Epithelial cell of proximal tubule (primary cell): ENCODE measurements at regions not wholly inside any gene's neighbourhood (a gene's known extent, or its start where the extent isn't known, plus 50 kb on each side); places are given as distances from the start of the nearest gene placed in this dataset.

ENCODE experiments used
- DNase-seq: peaks from one replicate; pipeline ENCODE4 v3.0.0-alpha.2; 2011; ENCODE audit warnings: low read depth
- H3K4me3 ChIP-seq: 2 replicates; pipeline ENCODE4 v1.5.1; 2011; ENCODE audit warnings: low read depth, mild to moderate bottlenecking, low read length
- TF ChIP-seq, protein P1 (sequence below): conservative IDR thresholded peaks from 2 replicates; pipeline ENCODE4 v1.5.1; 2012; ENCODE audit warnings: low read depth, mild to moderate bottlenecking, low read length

DNA sequence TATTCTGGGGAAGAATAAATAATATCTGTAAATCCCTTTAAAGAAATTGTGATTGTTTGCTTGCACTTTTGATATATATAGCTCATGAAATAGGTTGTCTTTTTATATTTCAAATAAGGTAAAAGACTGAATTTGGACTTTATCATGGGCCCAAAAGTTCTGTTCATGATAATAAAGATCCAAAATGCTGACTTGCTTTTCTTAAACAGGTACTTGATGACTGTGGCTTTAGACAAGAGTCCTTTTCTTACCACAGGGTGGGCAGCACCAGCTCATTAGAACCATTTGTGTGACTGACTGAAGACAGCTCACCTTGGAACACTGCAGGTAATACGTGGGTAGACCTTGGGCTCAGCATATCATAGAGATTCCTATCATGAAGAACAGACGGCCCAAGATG, 432.6 kb downstream of the ETNK1 start:
- TF ChIP-seq, protein P1, sequence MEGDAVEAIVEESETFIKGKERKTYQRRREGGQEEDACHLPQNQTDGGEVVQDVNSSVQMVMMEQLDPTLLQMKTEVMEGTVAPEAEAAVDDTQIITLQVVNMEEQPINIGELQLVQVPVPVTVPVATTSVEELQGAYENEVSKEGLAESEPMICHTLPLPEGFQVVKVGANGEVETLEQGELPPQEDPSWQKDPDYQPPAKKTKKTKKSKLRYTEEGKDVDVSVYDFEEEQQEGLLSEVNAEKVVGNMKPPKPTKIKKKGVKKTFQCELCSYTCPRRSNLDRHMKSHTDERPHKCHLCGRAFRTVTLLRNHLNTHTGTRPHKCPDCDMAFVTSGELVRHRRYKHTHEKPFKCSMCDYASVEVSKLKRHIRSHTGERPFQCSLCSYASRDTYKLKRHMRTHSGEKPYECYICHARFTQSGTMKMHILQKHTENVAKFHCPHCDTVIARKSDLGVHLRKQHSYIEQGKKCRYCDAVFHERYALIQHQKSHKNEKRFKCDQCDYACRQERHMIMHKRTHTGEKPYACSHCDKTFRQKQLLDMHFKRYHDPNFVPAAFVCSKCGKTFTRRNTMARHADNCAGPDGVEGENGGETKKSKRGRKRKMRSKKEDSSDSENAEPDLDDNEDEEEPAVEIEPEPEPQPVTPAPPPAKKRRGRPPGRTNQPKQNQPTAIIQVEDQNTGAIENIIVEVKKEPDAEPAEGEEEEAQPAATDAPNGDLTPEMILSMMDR: no peak
- H3K4me3 ChIP-seq: no peak overlapping the region
- DNase-seq: no peak

DNA sequence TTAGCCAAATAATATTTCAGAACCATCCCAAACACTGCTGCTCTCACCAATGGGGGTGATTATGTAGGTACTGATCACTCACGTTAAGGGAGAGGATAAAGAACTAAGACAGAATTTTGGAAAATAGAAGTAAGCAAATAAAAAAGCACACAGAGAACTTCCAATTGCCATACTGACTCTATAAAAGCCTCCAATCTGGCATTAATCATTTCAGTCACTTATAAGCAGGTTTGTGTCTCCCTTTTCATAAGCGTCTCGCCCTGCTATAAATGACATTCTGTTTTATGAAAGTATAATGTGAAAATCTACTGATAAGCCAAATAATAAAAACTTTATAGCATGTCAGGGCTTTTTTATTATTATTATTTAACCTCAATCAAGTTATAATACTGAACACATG, 435.2 kb downstream of the ETNK1 start:
- H3K4me3 ChIP-seq: no peak overlapping the region
- TF ChIP-seq, protein P1: no peak
- no peak for DNase-seq

DNA sequence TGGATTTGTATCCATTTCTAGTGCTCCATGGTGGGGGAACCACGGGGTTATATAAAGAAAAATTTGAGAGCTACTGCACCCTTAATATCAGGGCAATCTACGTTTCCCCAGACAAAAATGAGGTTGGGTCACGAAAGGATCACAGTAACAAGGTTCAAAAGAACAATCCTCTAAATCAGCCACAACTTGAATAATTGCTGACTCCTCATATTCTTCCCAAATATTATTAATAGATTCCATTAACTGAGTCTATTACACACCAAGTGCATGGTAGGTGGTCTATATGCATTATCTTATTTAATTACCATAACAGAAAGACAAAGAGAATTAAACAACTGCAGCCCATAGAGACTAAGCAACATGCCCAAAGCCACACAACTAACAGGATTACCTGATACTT, 438.2 kb downstream of the ETNK1 start:
- H3K4me3 ChIP-seq: no peak overlapping the region
- TF ChIP-seq, protein P1: no peak
- no peak for DNase-seq

DNA sequence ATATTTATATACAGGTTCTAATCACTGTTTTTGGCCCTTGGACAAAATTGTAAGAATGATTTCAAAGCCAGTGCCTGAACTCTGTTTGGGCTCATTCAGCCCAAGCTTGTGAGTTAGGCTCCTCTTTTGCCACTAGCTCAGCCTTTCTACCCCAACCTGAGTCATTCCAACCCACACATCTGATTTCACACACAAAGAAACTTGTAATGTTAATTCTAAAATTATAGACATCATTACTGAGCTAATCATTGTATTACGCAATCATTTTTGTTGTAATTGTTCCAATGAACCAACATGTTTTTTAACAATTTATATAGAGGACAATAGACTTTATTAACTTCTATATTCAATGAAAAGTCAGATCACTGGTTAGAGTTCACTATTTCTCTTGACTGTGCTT, 441.1 kb downstream of the ETNK1 start:
- no peak for DNase-seq
- no peak overlapping the region for H3K4me3 ChIP-seq
- TF ChIP-seq, protein P1: no peak

DNA sequence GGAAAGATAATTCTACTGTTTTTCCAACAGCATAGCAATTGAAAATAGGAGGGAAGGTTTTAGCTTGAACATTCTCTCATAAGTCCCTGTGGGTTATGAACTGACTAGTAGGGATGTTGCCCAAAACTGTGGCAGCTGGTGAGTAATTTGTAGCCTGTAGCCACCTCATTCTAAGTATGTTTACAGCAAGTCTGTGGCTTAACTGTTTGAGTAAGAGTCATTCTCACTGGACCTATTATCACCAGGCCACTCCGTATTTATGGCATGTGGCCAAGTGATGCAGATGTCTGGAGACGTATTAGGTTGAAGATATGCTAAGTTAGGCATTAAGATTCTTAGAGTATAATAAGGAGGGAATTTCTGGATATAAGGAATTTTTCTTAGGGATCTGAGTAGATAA, 458.3 kb downstream of the ETNK1 start:
- no peak overlapping the region for H3K4me3 ChIP-seq
- TF ChIP-seq, protein P1: no peak
- peak; percentile 56 for DNase-seq

DNA sequence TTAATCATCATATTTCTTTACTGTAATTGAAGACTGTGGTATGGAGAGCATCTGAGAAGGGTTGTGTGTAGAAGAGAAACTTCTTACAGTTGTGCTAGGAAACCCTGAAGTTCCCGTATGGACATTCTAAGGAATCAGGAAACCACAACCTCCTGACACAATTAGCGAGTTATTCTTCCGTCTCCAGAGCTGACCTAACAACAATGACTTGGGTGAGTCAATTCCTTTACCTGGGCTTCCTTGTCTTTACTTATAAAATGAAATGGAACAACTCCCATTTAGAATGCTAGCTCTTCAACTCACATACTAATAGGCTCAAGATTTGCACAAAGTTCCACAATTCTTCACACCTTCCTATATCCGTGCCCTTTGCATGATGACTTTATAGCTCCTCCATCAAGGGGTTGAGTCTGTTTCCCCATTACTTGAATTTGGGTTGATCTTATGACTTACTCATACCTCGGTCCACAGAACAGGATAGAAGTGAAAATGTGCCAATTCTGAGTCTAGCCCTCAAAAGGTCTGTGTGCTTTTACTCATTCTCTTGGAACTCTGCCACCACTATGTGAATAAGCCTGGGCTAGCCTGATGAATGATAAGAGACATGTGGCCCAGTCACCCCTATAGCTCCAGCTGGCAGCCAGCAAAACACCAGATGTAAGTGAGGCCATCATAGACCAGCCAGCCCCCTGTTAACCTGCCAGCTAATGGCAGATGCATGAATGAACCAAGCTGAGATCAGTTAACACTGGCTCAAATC, 459.4 kb downstream of the ETNK1 start:
- peak; percentile 88 for DNase-seq
- TF ChIP-seq, protein P1: no peak
- H3K4me3 ChIP-seq: no peak overlapping the region

DNA sequence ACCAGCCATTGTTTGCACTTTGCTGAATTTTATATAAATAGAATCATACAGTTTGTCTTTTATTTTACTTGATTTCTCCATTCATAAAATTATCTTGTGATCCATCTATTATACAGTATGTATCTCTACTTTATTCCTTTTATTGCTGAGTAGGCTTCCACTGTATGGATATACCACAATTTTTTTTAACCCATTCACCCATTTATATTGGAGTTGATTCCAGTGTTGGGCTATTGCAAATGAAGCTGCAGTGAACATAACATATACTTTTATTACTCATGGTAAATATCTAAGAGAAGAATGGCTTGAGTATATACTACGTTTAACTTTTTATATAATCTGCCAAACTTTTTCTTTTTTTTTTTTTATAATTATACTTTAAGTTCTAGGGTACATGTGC, 463.6 kb downstream of the ETNK1 start:
- H3K4me3 ChIP-seq: no peak overlapping the region
- DNase-seq: no peak
- TF ChIP-seq, protein P1: no peak
